ENCODE measurements at regions not wholly inside any gene's neighbourhood (a gene's known extent, or its start where the extent isn't known, plus 50 kb on each side); places are given as distances from the start of the nearest gene placed in this dataset.

- no peak for TF ChIP-seq REST (IDR thresholded peaks at IDR 0.05; ENCODE audit: borderline replicate concordance)
- TF ChIP-seq EP300 (conservative IDR thresholded peaks at IDR 0.05; ENCODE audit: poor library complexity, severe bottlenecking): no peak
- TF ChIP-seq CTCF (IDR thresholded peaks at IDR 0.05; ENCODE audit: poor library complexity, severe bottlenecking): no peak
- no peak for TF ChIP-seq POLR2AphosphoS5 (IDR thresholded peaks at IDR 0.05)
- no peak for TF ChIP-seq TAF1 (IDR thresholded peaks at IDR 0.05; ENCODE audit: low read depth)
- TF ChIP-seq EZH2 (IDR thresholded peaks at IDR 0.05; ENCODE audit: borderline replicate concordance, insufficient read depth, low read length, poor library complexity, severe bottlenecking): no peak
- no peak for TF ChIP-seq RAD21 (conservative IDR thresholded peaks at IDR 0.05)
- TF ChIP-seq MXI1 (conservative IDR thresholded peaks at IDR 0.05; ENCODE audit: poor library complexity, severe bottlenecking): no peak
These were observed 101.1 kb upstream of the COL5A1 start for GRCh38 chr9:134540276-134541096.
